GM18507 (cell line): ENCODE measurements at regions not wholly inside any gene's neighbourhood (a gene's known extent, or its start where the extent isn't known, plus 50 kb on each side); places are given as distances from the start of the nearest gene placed in this dataset.
"Not testable (repeated sequence)": the region's sequence is repeated elsewhere in the genome, so short reads cannot be mapped to it uniquely, and the experiment has no call there.

ENCODE experiments used
- DNase-seq: peaks from one replicate; pipeline ENCODE4 v3.0.0; 2011; ENCODE audit warnings: low read depth; ENCODE audit not compliant: insufficient read length; ENCODE audit errors: extremely low spot score
- FAIRE-seq: peaks from 2 replicates; lab custom pipeline; 2011; peaks lifted over from hg19 to GRCh38; lab: Jason Lieb, UNC

DNA sequence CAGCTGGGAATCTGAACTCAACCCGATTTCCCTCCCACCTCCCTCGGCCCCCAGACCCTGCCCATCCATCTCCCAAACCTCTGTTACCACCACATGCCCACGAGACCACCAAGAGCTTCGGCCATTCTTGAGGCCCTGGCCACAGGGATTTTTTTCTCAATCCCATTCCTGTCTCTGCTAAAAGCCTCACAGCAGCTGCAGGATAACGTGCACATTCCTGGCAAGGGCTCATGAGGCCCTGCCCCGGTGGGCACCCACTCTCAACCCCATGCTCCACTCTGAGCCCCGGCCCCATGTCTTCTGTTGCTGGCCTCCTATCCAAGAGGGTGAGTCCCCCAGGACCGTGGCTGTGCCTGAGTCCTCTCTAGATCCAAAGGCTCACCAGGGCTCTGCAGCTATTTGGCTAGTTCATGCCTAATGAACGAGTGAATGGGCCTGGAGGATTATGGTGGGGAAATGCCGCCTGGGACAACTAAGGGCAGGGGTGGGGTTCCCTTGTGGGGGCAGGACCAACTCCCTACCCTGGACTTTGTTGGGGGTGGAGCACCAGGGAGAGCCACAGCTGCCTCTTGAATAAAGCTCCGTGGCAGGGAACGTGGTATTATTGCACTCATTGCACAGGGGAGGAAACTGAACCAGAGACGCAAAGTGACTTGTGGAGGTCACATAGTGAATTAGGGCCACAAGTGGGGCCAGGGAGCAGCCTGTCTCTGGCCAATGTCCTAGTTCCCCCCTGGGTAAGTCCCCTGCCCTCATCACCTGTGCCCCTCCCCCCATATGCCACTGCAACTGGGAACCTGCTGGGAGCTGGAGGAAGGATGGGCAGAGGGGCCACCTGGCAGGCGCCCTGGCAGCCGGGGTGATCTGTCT is 113.8 kb upstream of the SMURF2 start:
- no peak for FAIRE-seq
- DNase-seq: no peak

DNA sequence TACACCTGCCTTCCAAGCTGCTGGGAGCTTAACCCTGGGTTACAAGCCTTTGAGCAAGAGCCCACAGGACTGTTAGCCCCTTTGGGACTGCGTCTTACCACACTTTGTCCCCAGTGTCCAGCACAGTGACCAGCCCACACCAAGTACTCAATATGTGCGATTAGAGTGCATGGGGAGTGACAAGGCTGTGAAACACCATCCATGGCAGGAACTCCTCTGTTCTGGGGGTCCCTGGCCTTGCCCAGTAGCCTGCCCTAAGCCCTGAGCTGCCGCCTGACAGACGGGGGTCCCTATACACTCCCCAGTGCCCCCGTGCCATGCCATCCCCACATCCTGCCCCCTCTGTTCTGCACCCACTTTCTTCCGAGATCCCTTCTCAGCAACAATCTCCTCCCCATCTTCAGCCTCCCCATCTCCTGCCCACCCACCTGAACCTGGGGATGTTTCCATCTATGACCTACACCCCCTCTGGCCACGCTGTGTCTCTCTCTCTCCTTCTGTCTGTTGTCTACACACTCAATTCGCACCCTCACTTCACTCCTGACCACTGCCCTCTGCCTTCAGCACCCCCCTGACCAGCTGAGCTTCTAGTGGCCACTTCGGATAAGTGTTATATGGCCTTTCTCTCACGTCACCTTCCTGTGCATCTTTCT is 112.9 kb upstream of the SMURF2 start:
- no peak for FAIRE-seq
- DNase-seq: no peak

DNA sequence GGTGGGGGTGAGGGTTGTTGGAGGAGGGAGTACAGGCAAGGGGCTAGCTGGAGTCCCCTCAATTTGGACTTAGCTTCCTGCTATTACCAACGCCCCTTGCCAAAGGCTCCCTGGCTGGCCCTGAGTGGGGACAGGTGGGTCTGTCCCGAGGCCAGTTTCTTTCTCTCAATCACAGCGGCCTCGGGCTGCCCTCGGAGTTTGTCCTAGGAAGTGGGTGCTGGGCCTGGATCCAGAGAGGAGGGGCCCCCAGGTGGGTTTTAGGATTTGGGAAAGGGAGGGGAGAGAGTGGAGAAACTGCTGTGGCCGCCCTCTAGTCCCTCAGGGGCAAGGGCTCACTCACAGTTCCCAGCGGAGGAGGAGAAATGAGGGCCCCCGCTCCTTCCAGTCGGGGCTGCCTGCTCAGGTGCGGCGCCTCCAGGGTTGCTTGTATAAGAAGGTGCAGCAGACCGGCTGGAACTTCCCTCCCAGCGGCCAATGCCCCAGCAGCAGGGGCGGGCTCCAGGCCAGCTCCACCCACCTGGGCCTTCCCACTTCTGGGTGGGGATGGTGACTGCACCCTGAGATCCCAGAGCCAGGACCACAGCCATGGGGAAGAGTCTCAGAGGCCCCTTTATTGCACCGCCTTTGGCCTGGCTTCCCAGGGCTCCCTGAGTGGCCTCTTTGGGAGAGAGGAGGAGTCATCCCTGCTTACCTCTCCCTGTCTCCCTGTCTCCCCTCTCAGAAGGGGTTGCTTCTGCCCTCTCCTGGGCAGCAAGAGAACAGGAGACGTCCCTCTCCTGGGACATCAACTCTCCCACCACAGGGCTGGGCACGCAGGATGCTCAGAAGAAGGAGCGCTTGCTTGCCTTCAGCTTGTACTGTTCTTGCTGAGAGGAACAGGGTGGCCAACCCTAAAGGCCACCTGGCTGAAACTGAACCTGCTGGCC is 112.0 kb upstream of the SMURF2 start:
- peak; percentile 35 for FAIRE-seq
- DNase-seq: no peak

DNA sequence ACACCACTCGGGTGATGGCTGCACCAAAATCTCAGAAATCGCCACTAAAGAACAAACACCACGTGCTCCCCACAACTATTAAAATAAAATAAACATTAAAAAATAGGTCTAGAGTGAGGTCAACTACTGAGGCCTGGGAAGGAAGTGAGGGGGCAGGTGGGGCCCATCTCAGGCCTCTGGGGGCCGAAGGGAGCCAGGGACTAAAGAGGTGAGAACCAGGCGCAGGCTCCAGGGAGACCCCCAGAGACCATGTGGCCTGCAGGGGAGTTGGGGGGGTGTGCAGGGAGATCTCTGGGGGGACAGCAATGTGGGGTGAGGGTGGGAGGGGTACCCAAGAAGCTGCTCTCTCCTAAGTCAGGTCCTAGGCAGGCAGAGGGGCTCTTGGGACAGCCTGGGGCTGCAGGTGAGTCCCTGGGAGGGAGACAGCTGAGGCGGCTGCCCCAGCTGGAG is 111.3 kb upstream of the SMURF2 start:
- DNase-seq: no peak
- FAIRE-seq: no peak

DNA sequence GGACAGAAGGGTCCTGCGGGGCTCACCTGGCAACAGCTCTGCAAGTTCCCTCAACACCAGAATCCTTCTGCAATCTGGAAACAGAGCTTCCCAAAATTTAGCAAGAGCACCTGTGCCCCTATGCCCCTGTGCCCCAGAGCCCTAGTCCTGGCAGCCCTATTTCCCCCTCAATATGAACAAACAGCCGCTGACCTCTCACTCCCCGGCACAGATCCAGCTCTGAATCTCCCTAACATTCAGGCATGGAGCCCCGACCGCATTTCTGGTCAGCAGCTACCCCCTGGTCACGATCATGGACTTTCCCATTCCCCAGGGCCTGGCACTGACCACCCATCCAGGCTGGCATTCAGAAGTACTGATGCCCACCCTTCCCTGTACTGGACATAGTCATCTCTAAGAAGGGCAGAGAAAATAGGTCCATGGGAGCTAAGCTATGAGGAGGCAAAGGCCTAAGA is 110.8 kb upstream of the SMURF2 start:
- FAIRE-seq (no peak), DNase-seq (no peak)

DNA sequence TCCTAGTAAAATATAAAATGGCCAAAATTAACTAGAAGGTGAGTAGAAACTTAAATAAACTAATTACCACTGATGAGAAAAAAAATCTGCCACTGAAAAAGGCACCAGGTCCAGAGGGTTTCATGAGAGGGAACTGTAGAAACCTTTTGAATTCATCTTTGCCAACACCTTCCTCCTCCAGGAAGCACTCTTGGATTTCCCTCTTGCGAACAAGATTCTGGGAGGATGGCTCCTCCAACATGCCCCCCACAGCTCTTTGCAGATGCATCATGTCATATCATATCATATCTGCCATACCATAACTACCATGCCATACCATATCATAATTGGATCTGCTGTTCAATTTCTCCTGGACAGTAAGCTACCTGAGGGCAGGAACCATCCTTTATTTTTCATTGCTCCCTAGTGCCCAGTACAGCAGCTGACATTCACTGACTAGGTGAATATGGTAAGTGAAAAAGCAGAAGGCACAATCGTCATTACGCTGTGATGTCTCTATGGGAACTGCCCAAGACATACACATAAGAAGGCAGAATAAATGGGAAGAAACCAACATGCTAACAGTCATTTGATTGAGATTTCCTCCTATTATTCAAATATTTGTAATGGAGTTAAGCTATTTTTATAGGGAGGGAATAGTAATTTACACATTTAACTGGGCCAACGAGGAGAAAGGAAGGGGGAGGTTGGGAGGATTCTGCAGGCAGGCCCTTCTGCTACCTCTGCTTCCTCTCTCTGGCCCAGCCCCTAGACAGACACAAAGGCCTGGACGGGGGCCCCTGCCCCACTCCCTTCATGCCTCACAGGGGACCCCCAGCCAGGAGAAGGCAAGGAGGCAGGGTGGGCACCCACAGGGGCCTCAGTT is 110.1 kb upstream of the SMURF2 start:
- DNase-seq: no peak
- no peak for FAIRE-seq

DNA sequence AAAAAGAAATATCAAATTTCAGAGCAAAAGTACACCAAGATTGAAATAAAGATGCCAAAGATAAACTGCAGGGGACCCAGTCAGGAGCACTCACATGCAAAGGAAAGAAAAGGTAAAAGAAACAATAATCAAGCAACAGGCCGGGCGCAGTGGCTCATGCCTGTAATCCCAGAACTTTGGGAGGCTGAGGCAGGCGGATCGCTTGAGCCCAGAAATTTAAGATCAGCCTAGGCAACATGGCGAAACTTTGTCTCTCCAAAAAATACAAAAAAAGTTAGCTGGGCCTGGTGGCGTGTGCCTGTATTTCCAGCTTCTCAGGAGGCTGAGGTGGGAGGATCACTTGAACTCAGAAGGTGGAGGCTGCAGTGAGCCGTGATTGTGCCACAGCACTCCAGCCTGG is 107.6 kb upstream of the SMURF2 start:
- FAIRE-seq (no peak), DNase-seq (no peak)

DNA sequence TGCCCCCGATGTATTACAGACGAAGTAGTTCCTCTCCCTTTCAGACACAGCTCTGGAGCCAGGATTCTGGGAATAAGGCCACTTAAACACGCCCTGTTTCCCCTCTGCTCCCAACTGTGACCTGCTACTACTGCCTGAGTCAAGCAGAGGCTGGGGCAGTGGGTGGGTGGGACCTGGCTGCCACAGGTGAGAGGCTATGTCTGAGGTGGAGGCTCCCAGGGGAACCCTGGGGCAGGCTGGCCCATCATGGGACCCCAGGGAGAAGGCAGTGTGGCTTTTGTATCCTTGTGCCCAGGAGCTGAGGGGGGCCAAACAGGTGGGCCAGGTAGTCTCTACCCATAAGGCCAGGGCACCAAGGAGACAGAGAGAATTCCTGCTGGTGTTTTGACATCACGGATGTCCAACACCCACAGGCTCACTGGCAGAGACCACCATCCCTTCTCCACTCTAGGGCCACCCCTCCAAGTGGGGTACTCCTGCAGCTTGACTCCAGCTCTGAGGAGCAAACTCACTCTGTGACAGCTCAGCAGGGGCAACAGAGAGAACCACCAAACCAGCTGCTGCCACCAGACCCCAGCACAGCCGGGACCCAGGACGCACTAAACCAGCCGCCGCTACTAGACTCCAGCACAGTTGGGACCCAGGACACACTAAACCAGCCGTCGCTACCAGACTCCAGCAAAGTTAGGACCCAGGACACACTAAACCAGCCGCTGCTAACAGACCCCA is 105.3 kb upstream of the SMURF2 start:
- FAIRE-seq (no peak), DNase-seq (no peak)

DNA sequence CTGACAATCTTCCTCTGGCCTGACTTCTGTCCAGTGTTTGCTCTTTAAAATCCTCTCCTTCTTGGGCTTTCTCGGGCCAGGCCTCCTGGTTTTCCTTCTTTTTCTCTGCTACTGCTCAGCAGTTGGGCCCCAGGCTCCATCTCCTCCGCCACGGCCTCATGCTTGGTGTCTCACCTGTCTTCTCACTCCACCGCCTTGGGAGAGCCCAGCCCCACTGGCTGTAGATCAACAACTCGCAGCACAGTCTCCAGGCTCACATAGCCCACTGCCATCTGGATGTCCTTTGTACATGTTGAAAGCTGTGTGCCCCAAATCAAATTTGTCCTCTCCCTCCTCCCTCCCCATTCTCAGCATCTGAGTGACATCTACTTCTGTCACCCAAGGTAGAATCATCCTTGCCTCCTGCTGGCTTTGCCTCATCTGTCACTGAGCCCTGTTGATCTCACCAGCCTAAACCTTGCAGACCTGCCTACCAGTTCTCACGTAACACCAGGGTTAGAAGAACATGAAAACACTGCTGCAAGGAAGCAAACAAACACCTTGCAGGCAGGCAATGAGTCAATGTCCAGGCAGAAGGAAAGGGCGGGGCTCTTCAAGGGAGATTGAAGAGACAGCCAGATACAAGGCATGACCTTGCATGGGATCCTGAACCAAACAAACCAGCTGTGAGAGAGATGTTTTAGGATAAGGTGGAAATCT is 103.2 kb upstream of the SMURF2 start:
- no peak for FAIRE-seq

DNA sequence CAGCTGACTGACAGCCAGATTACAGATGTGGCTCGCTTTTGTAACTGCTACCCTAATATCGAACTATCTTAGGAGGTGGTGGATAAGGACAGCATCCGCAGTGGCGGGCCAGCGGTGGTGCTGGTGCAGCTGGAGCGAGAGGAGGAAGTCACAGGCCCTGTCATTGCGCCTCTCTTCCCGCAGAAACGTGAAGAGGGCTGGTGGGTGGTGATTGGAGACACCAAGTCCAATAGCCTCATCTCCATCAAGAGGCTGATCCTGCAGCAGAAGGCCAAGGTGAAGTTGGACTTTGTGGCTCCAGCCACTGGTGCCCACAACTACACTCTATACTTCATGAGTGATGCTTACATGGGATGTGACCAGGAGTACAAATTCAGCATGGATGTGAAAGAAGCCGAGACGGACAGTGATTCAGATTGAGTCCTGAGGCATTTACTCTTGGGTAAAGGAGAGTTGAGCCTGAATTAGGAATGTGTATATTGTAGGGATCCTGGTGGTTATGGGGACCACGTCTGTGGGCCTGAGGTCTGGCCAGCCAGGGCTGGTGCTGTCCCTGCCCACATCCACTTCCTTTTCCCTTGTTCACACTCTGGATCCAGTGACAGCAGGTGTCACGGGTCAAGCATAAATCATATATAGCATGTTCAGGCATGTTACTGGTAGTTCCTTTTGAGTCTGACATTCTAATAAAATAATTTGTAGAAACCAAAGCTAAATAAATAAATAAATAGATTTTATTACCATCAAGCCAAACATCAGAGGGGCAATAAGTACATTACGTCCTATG is 89.0 kb upstream of the SMURF2 start:
- DNase-seq: no peak
- FAIRE-seq: no peak

More for the DNA sequence above, 103.2 kb upstream of the SMURF2 start:
- no peak for DNase-seq

DNA sequence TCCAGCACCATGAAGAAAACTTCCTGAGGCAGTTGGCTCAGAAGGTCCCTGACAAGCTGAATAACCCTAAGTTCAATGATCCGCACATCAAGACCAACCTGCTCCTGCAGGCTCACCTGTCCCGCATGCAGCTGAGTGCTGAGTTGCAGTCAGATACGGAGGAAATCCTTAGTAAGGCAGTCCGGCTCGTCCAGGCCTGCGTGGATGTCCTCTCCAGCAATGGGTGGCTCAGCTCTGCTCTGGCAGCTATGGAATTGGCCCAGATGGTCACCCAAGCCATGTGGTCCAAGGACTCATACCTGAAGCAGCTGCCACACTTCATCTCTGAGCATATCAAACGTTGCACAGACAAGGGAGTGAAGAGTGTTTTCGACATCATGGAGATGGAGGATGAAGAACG is 88.4 kb upstream of the SMURF2 start:
- no peak for FAIRE-seq
- no peak for DNase-seq

DNA sequence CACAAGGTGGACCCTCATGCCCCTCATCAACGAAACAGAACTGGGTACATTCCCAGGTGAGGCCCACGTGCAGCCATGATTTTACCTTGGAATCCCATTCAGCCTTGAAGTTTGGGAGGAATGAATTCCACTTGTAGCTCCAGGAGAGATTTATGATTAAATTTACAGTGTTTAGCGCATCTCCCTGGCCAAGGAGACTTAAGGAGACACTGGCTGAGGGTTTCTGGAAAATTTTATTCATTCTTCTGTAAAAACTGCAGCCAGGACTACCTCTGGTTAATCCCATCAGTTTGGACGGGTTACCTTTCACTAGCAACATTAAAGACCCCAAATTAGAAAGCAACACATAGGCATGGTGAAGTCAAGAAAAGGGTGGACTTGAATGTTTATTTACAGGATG is 87.2 kb upstream of the SMURF2 start:
- FAIRE-seq (no peak), DNase-seq (no peak)

DNA sequence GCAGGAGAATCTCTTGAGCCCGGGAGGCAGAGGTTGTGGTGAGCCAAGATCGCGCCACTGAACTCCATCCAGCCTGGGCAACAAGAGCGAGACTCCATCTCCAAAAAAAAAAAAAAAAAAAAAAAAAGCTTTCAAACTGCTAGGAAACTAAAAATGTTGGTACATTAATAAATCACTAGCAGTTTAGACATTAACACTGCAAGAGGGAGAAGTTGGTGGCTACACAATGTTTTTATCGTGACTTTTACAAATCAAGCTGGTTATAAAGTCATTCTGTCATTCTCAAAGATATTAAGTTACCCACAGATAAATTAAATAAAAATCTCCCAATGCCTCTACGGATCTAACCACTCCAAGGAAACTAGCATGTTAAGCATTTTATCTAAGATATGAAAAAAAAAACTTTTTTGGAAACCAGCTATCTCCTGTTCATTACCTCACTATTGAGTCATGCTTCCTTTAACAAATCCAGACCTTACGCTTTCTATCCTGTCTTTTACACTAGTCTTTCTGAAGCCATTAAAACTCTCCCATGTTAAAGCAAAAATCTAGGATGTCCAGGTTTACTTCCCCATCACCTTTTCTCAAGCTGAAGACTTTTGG is 85.9 kb upstream of the SMURF2 start:
- no peak for FAIRE-seq
- DNase-seq: no peak

DNA sequence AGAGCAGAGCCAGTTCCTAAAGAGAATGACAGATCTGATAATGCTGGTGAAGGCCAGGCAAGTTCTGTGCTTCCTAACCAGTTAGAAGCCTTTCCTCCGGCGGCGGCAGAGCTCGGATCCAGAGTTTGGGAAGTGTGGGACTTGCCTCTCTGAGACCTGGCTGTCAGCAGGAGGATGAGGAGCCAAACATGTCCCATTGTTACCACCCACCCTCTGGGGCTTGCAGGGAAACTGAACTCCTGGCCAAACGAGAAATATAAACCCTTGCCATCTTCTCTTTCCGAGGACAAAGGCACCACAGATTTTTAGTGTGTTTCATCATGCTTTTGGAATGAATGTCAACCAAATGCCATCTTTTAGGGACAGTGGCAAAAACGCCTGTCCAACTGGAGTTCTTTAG is 80.2 kb upstream of the SMURF2 start:
- FAIRE-seq (no peak), DNase-seq (no peak)

DNA sequence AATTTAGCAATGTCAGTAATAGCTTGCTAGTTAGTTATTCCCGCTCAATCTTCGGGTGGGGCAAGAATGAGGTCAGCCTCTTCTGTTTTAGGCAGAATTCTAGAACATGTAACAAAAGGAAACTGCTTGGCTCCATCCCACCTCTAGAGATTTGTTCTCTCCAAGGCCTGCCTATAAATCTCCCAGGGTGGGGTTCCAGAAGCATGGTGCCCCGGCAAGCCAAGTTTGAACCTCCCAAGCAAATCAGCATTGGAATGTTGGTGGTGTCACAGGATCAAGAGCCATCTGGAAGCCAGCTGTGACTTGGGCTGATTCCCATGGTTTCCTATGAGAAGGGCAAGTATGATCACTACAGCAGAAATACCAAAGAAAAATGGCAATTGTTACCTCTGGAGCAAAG is 79.8 kb upstream of the SMURF2 start:
- not testable (repeated sequence) for FAIRE-seq, DNase-seq

DNA sequence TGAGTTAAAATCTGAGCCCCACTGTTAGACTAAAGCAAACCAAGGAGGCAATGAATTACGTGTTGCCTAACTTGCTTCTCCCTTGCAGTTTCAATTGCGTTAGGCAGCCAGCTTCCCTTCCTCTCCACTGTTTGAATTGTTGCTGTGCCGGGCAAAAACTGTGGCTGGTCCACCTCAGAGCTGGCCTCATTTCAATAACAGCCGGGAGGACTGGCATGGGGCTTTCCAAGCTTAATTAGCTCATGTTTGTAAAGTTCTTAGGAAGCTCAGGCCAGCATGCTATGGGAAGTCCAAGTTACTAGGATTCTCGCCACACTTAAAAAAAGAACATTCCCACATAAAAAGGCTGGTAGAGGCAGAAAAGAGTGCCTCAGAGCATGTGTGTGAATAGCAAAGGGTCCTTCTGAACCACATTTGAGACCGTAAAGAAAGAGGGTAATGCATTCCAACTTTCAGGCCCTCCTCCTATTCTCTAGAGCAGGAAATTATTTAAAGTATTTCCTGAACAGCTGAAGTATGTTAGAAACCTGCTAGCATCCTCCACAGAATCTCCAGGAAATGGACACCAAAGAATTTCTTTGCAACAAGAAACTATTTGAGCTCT is 79.0 kb upstream of the SMURF2 start:
- no peak for FAIRE-seq
- DNase-seq: no peak
